ENCODE measurements at regions not wholly inside any gene's neighbourhood (a gene's known extent, or its start where the extent isn't known, plus 50 kb on each side); places are given as distances from the start of the nearest gene placed in this dataset.

- Histone ChIP-seq H3K9me3 (no peaks in the 10 kb centered on the region), H3K36me3 (no peaks in the 10 kb centered on the region), H3K4me3 (no peak overlapping the region), H3K27ac (no peak overlapping the region), H3K4me1 (ENCODE audit: control insufficient read depth in 1 of 2, low read depth in 2 of 2) (no peaks in the 10 kb centered on the region), H3K27me3 (replicated peaks; ENCODE audit: insufficient read depth) (no peaks in the 10 kb centered on the region)
- ATAC-seq (ENCODE audit: insufficient number of reproducible peaks, low FRiP score, low read depth) = no peak
- DNase-seq (ENCODE audit: low spot score) = no peak
- TF ChIP-seq, protein P1, sequence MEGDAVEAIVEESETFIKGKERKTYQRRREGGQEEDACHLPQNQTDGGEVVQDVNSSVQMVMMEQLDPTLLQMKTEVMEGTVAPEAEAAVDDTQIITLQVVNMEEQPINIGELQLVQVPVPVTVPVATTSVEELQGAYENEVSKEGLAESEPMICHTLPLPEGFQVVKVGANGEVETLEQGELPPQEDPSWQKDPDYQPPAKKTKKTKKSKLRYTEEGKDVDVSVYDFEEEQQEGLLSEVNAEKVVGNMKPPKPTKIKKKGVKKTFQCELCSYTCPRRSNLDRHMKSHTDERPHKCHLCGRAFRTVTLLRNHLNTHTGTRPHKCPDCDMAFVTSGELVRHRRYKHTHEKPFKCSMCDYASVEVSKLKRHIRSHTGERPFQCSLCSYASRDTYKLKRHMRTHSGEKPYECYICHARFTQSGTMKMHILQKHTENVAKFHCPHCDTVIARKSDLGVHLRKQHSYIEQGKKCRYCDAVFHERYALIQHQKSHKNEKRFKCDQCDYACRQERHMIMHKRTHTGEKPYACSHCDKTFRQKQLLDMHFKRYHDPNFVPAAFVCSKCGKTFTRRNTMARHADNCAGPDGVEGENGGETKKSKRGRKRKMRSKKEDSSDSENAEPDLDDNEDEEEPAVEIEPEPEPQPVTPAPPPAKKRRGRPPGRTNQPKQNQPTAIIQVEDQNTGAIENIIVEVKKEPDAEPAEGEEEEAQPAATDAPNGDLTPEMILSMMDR (IDR thresholded peaks at IDR 0.05) = no peak
These were observed 404.6 kb downstream of the WDR72 start for GRCh38 chr15:53354874-53355273.

DNA sequence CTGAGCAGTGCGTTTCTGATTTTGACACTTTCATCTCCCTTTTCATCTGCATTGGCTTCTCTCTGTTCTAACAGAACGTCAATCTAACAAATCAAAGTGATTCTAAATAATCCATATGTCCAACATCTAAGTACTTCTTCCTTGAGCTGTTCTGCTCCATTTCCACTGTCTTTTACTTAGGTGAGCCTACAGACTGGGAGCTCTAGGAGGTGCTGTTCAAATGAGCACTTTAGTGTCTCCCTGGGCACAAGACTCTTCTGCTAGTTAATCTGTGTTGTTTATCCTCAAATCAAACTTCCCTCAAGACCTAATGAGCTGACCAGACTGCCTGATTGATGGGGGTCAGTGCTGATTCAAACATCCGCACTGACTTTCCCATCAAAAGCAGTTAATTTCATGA, 408.1 kb downstream of the WDR72 start:
- Histone ChIP-seq H3K4me1 (ENCODE audit: control insufficient read depth in 1 of 2, low read depth in 2 of 2) (no peaks in the 10 kb centered on the region), H3K4me3 (no peak overlapping the region), H3K9me3 (no peaks in the 10 kb centered on the region), H3K36me3 (no peaks in the 10 kb centered on the region), H3K27me3 (replicated peaks; ENCODE audit: insufficient read depth) (no peaks in the 10 kb centered on the region), H3K27ac (no peak overlapping the region)
- no peak for ATAC-seq (ENCODE audit: insufficient number of reproducible peaks, low FRiP score, low read depth)
- TF ChIP-seq, protein P1 (IDR thresholded peaks at IDR 0.05) = no peak
- DNase-seq (ENCODE audit: low spot score) = no peak

DNA sequence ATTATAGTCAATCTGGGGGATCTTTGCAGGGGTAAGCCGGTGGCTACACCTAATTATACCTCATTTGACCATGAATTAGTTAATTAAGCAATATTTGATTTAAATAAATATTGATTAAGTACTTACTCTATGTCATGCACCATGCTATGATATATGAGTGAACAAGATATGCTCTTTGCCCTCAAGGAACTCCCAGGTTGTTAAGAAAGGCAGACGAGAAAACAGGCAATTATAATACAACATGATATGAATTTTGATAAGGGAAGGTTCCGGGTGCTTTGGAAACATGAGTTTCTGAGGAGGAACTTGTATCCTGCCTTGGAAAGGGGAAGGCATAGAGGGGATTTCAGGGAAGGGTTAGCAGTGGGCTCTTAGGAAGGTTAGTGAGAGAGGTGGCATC, 412.9 kb downstream of the WDR72 start:
- DNase-seq (ENCODE audit: low spot score) (no peak), ATAC-seq (ENCODE audit: insufficient number of reproducible peaks, low FRiP score, low read depth) (no peak)
- H3K27me3 ChIP-seq (replicated peaks; ENCODE audit: insufficient read depth) = no peaks in the 10 kb centered on the region
- H3K4me3 ChIP-seq = no peak overlapping the region
- TF ChIP-seq, protein P1 (IDR thresholded peaks at IDR 0.05) = no peak
- no peaks in the 10 kb centered on the region for H3K36me3 ChIP-seq
- no peak overlapping the region for H3K27ac ChIP-seq
- H3K4me1 ChIP-seq (ENCODE audit: control insufficient read depth in 1 of 2, low read depth in 2 of 2) = no peaks in the 10 kb centered on the region
- H3K9me3 ChIP-seq = no peaks in the 10 kb centered on the region

- no peak overlapping the region for H3K27ac ChIP-seq
- ATAC-seq (ENCODE audit: insufficient number of reproducible peaks, low FRiP score, low read depth) = no peak
- no peaks in the 10 kb centered on the region for H3K9me3 ChIP-seq
- TF ChIP-seq, protein P1 (IDR thresholded peaks at IDR 0.05) = no peak
- H3K27me3 ChIP-seq (replicated peaks; ENCODE audit: insufficient read depth) = no peaks in the 10 kb centered on the region
- no peaks in the 10 kb centered on the region for H3K36me3 ChIP-seq
- H3K4me1 ChIP-seq (ENCODE audit: control insufficient read depth in 1 of 2, low read depth in 2 of 2) = no peaks in the 10 kb centered on the region
- H3K4me3 ChIP-seq = no peak overlapping the region
- no peak for DNase-seq (ENCODE audit: low spot score)
These were observed 427.9 kb downstream of the WDR72 start for GRCh38 chr15:53331328-53332190.

DNA sequence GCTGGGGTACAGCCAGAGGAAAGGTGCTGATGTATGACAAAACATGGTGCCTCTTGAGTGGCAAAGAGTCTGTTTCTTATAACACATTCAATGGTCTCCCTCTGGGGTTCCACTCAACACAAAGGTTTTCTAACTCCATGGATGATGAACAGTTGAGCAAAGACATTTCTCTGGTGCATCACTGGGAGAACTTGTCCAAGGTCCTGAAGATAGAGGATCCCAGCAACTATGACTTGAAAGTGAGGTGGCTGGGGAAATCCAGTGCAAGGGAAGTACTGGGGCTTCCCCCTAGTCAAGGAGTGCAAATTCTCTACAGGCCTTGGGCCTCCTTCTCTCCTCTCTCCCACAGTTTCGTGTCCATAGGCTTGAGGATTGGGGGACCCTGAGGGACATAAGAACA, 431.1 kb downstream of the WDR72 start:
- no peak for ATAC-seq (ENCODE audit: insufficient number of reproducible peaks, low FRiP score, low read depth)
- Histone ChIP-seq H3K27me3 (replicated peaks; ENCODE audit: insufficient read depth) (no peaks in the 10 kb centered on the region), H3K4me3 (no peak overlapping the region), H3K9me3 (no peaks in the 10 kb centered on the region), H3K27ac (no peak overlapping the region), H3K36me3 (no peaks in the 10 kb centered on the region), H3K4me1 (ENCODE audit: control insufficient read depth in 1 of 2, low read depth in 2 of 2) (no peaks in the 10 kb centered on the region)
- DNase-seq (ENCODE audit: low spot score) = no peak
- TF ChIP-seq, protein P1 (IDR thresholded peaks at IDR 0.05) = no peak

Measured in thoracic aorta (tissue), 2 donors.